ENCODE measurements at regions not wholly inside any gene's neighbourhood (a gene's known extent, or its start where the extent isn't known, plus 50 kb on each side); places are given as distances from the start of the nearest gene placed in this dataset.
A peak's percentile ranks its signal among the peaks of the same experiment; 100 is the strongest.

GRCh38 chr10:33703501-33704213, 369.2 kb upstream of the NRP1 start:
- no peak overlapping the region for H3K18ac ChIP-seq (ENCODE audit: low read length)
- H3K4me3 ChIP-seq (ENCODE audit: low read depth, low read length) = no peak overlapping the region
- H3K9me3 ChIP-seq (ENCODE audit: insufficient read depth, low read depth, low read length) = no peaks in the 10 kb centered on the region
- no peaks in the 10 kb centered on the region for H3K27me3 ChIP-seq (ENCODE audit: insufficient read depth, low read length)
- H3K4ac ChIP-seq (ENCODE audit: low read depth, low read length) = no peak overlapping the region
- no peaks in the 10 kb centered on the region for H3K79me2 ChIP-seq (ENCODE audit: control insufficient read depth, insufficient read depth, low read length, poor library complexity)
- peak overlapping the region; percentile 39 for H4K91ac ChIP-seq (ENCODE audit: low read depth, low read length)
- H2AFZ ChIP-seq (ENCODE audit: insufficient read depth, low read length, poor library complexity) = no peak overlapping the region
- H2BK5ac ChIP-seq (ENCODE audit: low read depth, low read length, poor library complexity) = no peak overlapping the region
- DNase-seq = peak; percentile 18 to 40
- H4K12ac ChIP-seq (ENCODE audit: low read depth, low read length) = no peak overlapping the region
- no CpG with 5 or more reads among the region's 7 CpGs for WGBS (ENCODE audit: extremely low coverage, insufficient coverage, insufficient read length)
- H3K23ac ChIP-seq (ENCODE audit: low read length) = no peak overlapping the region
- H2BK120ac ChIP-seq (ENCODE audit: insufficient read depth, low read length, poor library complexity) = no peak overlapping the region
- peaks cover 3 to 11% of the 10 kb centered on the region in 2 experiments for H3K4me1 ChIP-seq (ENCODE audit: control insufficient read depth in 1 of 2, insufficient read depth in 2 of 2, low read length in 2 of 2)
- H4K8ac ChIP-seq (ENCODE audit: low read depth, low read length) = no peak overlapping the region
- no peaks in the 10 kb centered on the region for H3K79me1 ChIP-seq (ENCODE audit: low read length)
- no peaks in the 10 kb centered on the region for H3K36me3 ChIP-seq (ENCODE audit: control insufficient read depth in 1 of 2, insufficient read depth in 2 of 2, low read length in 2 of 2)
- H3K4me2 ChIP-seq (ENCODE audit: low read length) = no peak overlapping the region
- H3K14ac ChIP-seq (ENCODE audit: low read length) = no peak overlapping the region
- H2AK5ac ChIP-seq (ENCODE audit: low read length) = no peak overlapping the region
- no peak overlapping the region for H2BK12ac ChIP-seq (ENCODE audit: low read length)
- no peak overlapping the region for H3K27ac ChIP-seq (ENCODE audit: low read depth, low read length)
- H3K9ac ChIP-seq (ENCODE audit: low read length) = no peak overlapping the region

GRCh38 chr10:33698033-33698432, 363.6 kb upstream of the NRP1 start:
- Histone ChIP-seq H3K27me3 (ENCODE audit: insufficient read depth, low read length) (no peaks in the 10 kb centered on the region), H2AFZ (ENCODE audit: insufficient read depth, low read length, poor library complexity) (no peak overlapping the region), H3K79me1 (ENCODE audit: low read length) (no peaks in the 10 kb centered on the region), H4K12ac (ENCODE audit: low read depth, low read length) (no peak overlapping the region), H3K18ac (ENCODE audit: low read length) (no peak overlapping the region), H4K8ac (ENCODE audit: low read depth, low read length) (no peak overlapping the region), H2BK12ac (ENCODE audit: low read length) (no peak overlapping the region), H2BK5ac (ENCODE audit: low read depth, low read length, poor library complexity) (no peak overlapping the region), H3K4me1 (ENCODE audit: control insufficient read depth in 1 of 2, insufficient read depth in 2 of 2, low read length in 2 of 2) (no peaks in the 10 kb centered on the region), H3K14ac (ENCODE audit: low read length) (no peak overlapping the region), H3K79me2 (ENCODE audit: control insufficient read depth, insufficient read depth, low read length, poor library complexity) (no peaks in the 10 kb centered on the region), H4K91ac (ENCODE audit: low read depth, low read length) (no peak overlapping the region), H3K9me3 (ENCODE audit: insufficient read depth, low read depth, low read length) (no peaks in the 10 kb centered on the region), H3K4me3 (ENCODE audit: low read depth, low read length) (no peak overlapping the region), H3K36me3 (ENCODE audit: control insufficient read depth in 1 of 2, insufficient read depth in 2 of 2, low read length in 2 of 2) (no peaks in the 10 kb centered on the region), H3K9ac (ENCODE audit: low read length) (no peak overlapping the region), H2AK5ac (ENCODE audit: low read length) (no peak overlapping the region), H3K23ac (ENCODE audit: low read length) (no peak overlapping the region), H2BK120ac (ENCODE audit: insufficient read depth, low read length, poor library complexity) (no peak overlapping the region), H3K27ac (ENCODE audit: low read depth, low read length) (no peak overlapping the region), H3K4ac (ENCODE audit: low read depth, low read length) (no peak overlapping the region), H3K4me2 (ENCODE audit: low read length) (no peak overlapping the region)
- no peak for DNase-seq

GRCh38 chr10:33697016-33697415, 362.5 kb upstream of the NRP1 start:
- Histone ChIP-seq H3K14ac (ENCODE audit: low read length) (no peak overlapping the region), H3K9me3 (ENCODE audit: insufficient read depth, low read depth, low read length) (no peaks in the 10 kb centered on the region), H3K4me2 (ENCODE audit: low read length) (no peak overlapping the region), H3K79me2 (ENCODE audit: control insufficient read depth, insufficient read depth, low read length, poor library complexity) (no peaks in the 10 kb centered on the region), H4K91ac (ENCODE audit: low read depth, low read length) (no peak overlapping the region), H2BK12ac (ENCODE audit: low read length) (no peak overlapping the region), H3K23ac (ENCODE audit: low read length) (no peak overlapping the region), H4K8ac (ENCODE audit: low read depth, low read length) (no peak overlapping the region), H2BK120ac (ENCODE audit: insufficient read depth, low read length, poor library complexity) (no peak overlapping the region), H3K9ac (ENCODE audit: low read length) (no peak overlapping the region), H3K18ac (ENCODE audit: low read length) (no peak overlapping the region), H3K27ac (ENCODE audit: low read depth, low read length) (no peak overlapping the region), H3K4ac (ENCODE audit: low read depth, low read length) (no peak overlapping the region), H3K79me1 (ENCODE audit: low read length) (no peaks in the 10 kb centered on the region), H3K4me1 (ENCODE audit: control insufficient read depth in 1 of 2, insufficient read depth in 2 of 2, low read length in 2 of 2) (no peaks in the 10 kb centered on the region), H3K4me3 (ENCODE audit: low read depth, low read length) (no peak overlapping the region), H3K27me3 (ENCODE audit: insufficient read depth, low read length) (no peaks in the 10 kb centered on the region), H2AFZ (ENCODE audit: insufficient read depth, low read length, poor library complexity) (no peak overlapping the region), H3K36me3 (ENCODE audit: control insufficient read depth in 1 of 2, insufficient read depth in 2 of 2, low read length in 2 of 2) (no peaks in the 10 kb centered on the region), H4K12ac (ENCODE audit: low read depth, low read length) (no peak overlapping the region), H2AK5ac (ENCODE audit: low read length) (no peak overlapping the region), H2BK5ac (ENCODE audit: low read depth, low read length, poor library complexity) (no peak overlapping the region)
- WGBS (ENCODE audit: extremely low coverage, insufficient coverage, insufficient read length) = no CpG with 5 or more reads among the region's 5 CpGs
- DNase-seq = no peak

GRCh38 chr10:33695536-33695935, 361.1 kb upstream of the NRP1 start:
- Histone ChIP-seq H3K18ac (ENCODE audit: low read length) (no peak overlapping the region), H2BK12ac (ENCODE audit: low read length) (no peak overlapping the region), H3K36me3 (ENCODE audit: control insufficient read depth in 1 of 2, insufficient read depth in 2 of 2, low read length in 2 of 2) (no peaks in the 10 kb centered on the region), H2BK120ac (ENCODE audit: insufficient read depth, low read length, poor library complexity) (no peak overlapping the region), H4K91ac (ENCODE audit: low read depth, low read length) (no peak overlapping the region), H3K79me1 (ENCODE audit: low read length) (no peaks in the 10 kb centered on the region), H4K8ac (ENCODE audit: low read depth, low read length) (no peak overlapping the region), H3K4me3 (ENCODE audit: low read depth, low read length) (no peak overlapping the region), H3K4me1 (ENCODE audit: control insufficient read depth in 1 of 2, insufficient read depth in 2 of 2, low read length in 2 of 2) (no peaks in the 10 kb centered on the region), H4K12ac (ENCODE audit: low read depth, low read length) (no peak overlapping the region), H3K23ac (ENCODE audit: low read length) (no peak overlapping the region), H3K4me2 (ENCODE audit: low read length) (no peak overlapping the region), H3K27me3 (ENCODE audit: insufficient read depth, low read length) (no peaks in the 10 kb centered on the region), H2AFZ (ENCODE audit: insufficient read depth, low read length, poor library complexity) (no peak overlapping the region), H3K79me2 (ENCODE audit: control insufficient read depth, insufficient read depth, low read length, poor library complexity) (no peaks in the 10 kb centered on the region), H2AK5ac (ENCODE audit: low read length) (no peak overlapping the region), H3K4ac (ENCODE audit: low read depth, low read length) (no peak overlapping the region), H3K27ac (ENCODE audit: low read depth, low read length) (no peak overlapping the region), H3K9ac (ENCODE audit: low read length) (no peak overlapping the region), H3K9me3 (ENCODE audit: insufficient read depth, low read depth, low read length) (no peaks in the 10 kb centered on the region), H3K14ac (ENCODE audit: low read length) (no peak overlapping the region), H2BK5ac (ENCODE audit: low read depth, low read length, poor library complexity) (no peak overlapping the region)
- WGBS (ENCODE audit: extremely low coverage, insufficient coverage, insufficient read length) = no CpG with 5 or more reads among the region's 5 CpGs
- DNase-seq = no peak

Measured in trophoblast cell (in vitro differentiated cells and primary cell).